ENCODE measurements at regions not wholly inside any gene's neighbourhood (a gene's known extent, or its start where the extent isn't known, plus 50 kb on each side); places are given as distances from the start of the nearest gene placed in this dataset.

DNA sequence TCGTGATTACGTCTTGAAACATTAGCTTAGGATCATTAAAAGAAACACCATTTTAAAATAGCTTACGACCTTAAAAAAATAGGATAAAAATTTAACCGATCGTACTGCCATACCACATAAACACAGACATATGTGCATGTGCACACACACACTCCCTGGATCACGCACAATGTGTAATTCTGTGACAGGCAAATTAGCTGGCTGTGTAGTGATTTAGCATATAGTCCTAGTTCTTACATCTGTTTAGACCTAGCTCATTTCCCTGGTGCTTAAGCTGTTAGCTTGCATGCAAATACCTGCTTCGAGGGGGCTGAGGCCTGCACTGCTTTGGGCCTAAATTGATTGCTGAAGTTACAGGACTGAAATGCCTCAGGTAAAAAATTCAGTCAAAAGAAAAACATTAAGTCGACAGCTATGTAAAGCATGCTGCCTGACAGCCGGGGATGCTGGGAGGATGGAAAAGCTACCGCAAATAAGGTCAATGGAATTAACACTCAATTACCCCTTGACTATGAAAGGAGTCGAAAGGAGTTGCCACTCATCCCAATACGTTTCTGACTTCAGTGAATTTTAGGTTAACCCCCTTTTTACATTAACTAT, 267.1 kb upstream of the FZD8 start:
- H3K4me2 ChIP-seq (replicated peaks; ENCODE audit: extremely low read depth, low read length, poor library complexity, severe bottlenecking) = no peak overlapping the region
- Mint-ChIP-seq H3K9me3 (peaks cover 0 to 8% (median 1%) of the 10 kb centered on the region in 7 donors), H3K27ac (no peak overlapping the region), H3K36me3 (no peaks in the 10 kb centered on the region), H3K4me1 (no peaks in the 10 kb centered on the region), H3K27me3 (ENCODE audit: low read depth in 3 of 3) (no peaks in the 10 kb centered on the region), H3K4me3 (no peak overlapping the region)
- H4K20me1 ChIP-seq (ENCODE audit: insufficient read depth, low read length) = no peaks in the 10 kb centered on the region
- intact Hi-C loops (cut with micrococcal nuclease) = no loop called here
- H3K9me3 ChIP-seq (replicated peaks in 1 of 2; ENCODE audit: control insufficient read depth in 1 of 2, insufficient read depth in 1 of 2, low read length in 2 of 2) = no peaks in the 10 kb centered on the region
- no peak overlapping the region for H2AFZ ChIP-seq (ENCODE audit: insufficient read depth, low read depth, low read length, poor library complexity, severe bottlenecking)
- WGBS (ENCODE audit: insufficient coverage) = 100% methylated on average over 3 of the region's 12 CpGs
- H3K9ac ChIP-seq (ENCODE audit: insufficient read depth, low read length, poor library complexity, severe bottlenecking) = no peak overlapping the region
- no peaks in the 10 kb centered on the region for H3K36me3 ChIP-seq (replicated peaks in 1 of 2; ENCODE audit: control insufficient read depth in 1 of 2, insufficient read depth in 2 of 2, low read length in 2 of 2)
- TF ChIP-seq, protein P1, sequence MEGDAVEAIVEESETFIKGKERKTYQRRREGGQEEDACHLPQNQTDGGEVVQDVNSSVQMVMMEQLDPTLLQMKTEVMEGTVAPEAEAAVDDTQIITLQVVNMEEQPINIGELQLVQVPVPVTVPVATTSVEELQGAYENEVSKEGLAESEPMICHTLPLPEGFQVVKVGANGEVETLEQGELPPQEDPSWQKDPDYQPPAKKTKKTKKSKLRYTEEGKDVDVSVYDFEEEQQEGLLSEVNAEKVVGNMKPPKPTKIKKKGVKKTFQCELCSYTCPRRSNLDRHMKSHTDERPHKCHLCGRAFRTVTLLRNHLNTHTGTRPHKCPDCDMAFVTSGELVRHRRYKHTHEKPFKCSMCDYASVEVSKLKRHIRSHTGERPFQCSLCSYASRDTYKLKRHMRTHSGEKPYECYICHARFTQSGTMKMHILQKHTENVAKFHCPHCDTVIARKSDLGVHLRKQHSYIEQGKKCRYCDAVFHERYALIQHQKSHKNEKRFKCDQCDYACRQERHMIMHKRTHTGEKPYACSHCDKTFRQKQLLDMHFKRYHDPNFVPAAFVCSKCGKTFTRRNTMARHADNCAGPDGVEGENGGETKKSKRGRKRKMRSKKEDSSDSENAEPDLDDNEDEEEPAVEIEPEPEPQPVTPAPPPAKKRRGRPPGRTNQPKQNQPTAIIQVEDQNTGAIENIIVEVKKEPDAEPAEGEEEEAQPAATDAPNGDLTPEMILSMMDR (IDR thresholded peaks at IDR 0.05) = no peak
- DNase-seq = no peak
- H3K4me3 ChIP-seq (replicated peaks in 1 of 3; ENCODE audit: low read depth in 2 of 3, low read length in 3 of 3) = no peak overlapping the region
- no peaks in the 10 kb centered on the region for H3K4me1 ChIP-seq (ENCODE audit: control insufficient read depth in 1 of 2, insufficient read depth in 2 of 2, low read length in 2 of 2)
- no peaks in the 10 kb centered on the region for H3K27me3 ChIP-seq (ENCODE audit: control insufficient read depth in 2 of 2, insufficient read depth in 2 of 2, low read length in 2 of 2)
- H3K79me2 ChIP-seq (ENCODE audit: insufficient read depth, low read length) = no peaks in the 10 kb centered on the region
- H3K27ac ChIP-seq (ENCODE audit: low read depth in 1 of 2, low read length in 2 of 2) = no peak overlapping the region

DNA sequence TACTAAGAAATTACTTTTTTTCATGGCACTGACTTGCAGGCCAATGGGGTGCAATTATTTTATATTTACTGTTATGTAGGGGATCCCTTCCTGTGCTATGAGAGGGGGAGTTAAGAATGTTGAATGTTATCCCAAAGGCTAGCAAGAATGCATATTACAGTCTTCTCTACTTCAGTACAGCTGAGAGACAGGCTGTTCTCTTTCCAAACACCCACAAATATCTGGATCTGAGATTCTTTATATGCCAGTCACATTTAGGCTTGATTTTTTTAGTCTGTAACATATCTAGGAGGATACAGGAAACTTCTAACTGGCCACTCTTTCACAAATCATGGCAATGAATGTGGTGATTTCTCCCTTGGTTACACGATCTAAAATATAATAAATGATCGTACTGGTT, 266.4 kb upstream of the FZD8 start:
- Histone ChIP-seq H2AFZ (ENCODE audit: insufficient read depth, low read depth, low read length, poor library complexity, severe bottlenecking) (no peak overlapping the region), H3K4me1 (ENCODE audit: control insufficient read depth in 1 of 2, insufficient read depth in 2 of 2, low read length in 2 of 2) (no peaks in the 10 kb centered on the region), H3K4me3 (replicated peaks in 1 of 3; ENCODE audit: low read depth in 2 of 3, low read length in 3 of 3) (no peak overlapping the region), H3K36me3 (replicated peaks in 1 of 2; ENCODE audit: control insufficient read depth in 1 of 2, insufficient read depth in 2 of 2, low read length in 2 of 2) (no peaks in the 10 kb centered on the region), H3K79me2 (ENCODE audit: insufficient read depth, low read length) (no peaks in the 10 kb centered on the region), H4K20me1 (ENCODE audit: insufficient read depth, low read length) (no peaks in the 10 kb centered on the region), H3K27ac (ENCODE audit: low read depth in 1 of 2, low read length in 2 of 2) (no peak overlapping the region), H3K9ac (ENCODE audit: insufficient read depth, low read length, poor library complexity, severe bottlenecking) (no peak overlapping the region), H3K27me3 (ENCODE audit: control insufficient read depth in 2 of 2, insufficient read depth in 2 of 2, low read length in 2 of 2) (no peaks in the 10 kb centered on the region), H3K9me3 (replicated peaks in 1 of 2; ENCODE audit: control insufficient read depth in 1 of 2, insufficient read depth in 1 of 2, low read length in 2 of 2) (no peaks in the 10 kb centered on the region), H3K4me2 (replicated peaks; ENCODE audit: extremely low read depth, low read length, poor library complexity, severe bottlenecking) (no peak overlapping the region)
- no peak overlapping the region for H3K4me3 Mint-ChIP-seq
- no peaks in the 10 kb centered on the region for H3K36me3 Mint-ChIP-seq
- TF ChIP-seq, protein P1 (IDR thresholded peaks at IDR 0.05) = no peak
- H3K4me1 Mint-ChIP-seq = no peaks in the 10 kb centered on the region
- no peak overlapping the region for H3K27ac Mint-ChIP-seq
- no CpG with 5 or more reads among the region's 2 CpGs for WGBS (ENCODE audit: insufficient coverage)
- no peak for DNase-seq
- intact Hi-C loops (cut with micrococcal nuclease) = no loop called here
- peaks cover 0 to 8% (median 3%) of the 10 kb centered on the region in 7 donors for H3K9me3 Mint-ChIP-seq
- H3K27me3 Mint-ChIP-seq (ENCODE audit: low read depth in 3 of 3) = no peaks in the 10 kb centered on the region
